ENCODE measurements at regions not wholly inside any gene's neighbourhood (a gene's known extent, or its start where the extent isn't known, plus 50 kb on each side); places are given as distances from the start of the nearest gene placed in this dataset.
A peak's percentile ranks its signal among the peaks of the same experiment; 100 is the strongest.
"Not testable (repeated sequence)": the region's sequence is repeated elsewhere in the genome, so short reads cannot be mapped to it uniquely, and the experiment has no call there.

DNA sequence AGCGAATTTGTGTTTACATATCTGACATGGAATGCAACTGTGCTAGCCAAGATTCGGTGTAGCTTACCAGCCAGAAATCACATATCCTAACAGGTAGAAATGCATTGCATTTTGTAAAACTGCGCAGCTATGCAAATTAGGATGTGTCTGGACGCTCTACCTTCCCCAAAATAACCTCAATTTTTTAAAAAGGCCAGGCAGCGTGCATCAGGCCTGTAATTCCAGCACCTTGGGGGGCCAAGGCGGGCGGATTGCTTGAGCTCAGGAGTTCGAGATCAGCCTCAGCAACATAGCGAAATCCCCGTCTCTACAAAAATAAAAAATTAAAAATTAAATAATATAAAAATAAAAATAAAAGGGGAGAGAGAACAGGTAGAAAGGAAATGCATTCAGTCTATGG lies 305.0 kb downstream of the TYW1 start:
- DNase-seq = peak in 1 of 56 donors; percentile 2

DNA sequence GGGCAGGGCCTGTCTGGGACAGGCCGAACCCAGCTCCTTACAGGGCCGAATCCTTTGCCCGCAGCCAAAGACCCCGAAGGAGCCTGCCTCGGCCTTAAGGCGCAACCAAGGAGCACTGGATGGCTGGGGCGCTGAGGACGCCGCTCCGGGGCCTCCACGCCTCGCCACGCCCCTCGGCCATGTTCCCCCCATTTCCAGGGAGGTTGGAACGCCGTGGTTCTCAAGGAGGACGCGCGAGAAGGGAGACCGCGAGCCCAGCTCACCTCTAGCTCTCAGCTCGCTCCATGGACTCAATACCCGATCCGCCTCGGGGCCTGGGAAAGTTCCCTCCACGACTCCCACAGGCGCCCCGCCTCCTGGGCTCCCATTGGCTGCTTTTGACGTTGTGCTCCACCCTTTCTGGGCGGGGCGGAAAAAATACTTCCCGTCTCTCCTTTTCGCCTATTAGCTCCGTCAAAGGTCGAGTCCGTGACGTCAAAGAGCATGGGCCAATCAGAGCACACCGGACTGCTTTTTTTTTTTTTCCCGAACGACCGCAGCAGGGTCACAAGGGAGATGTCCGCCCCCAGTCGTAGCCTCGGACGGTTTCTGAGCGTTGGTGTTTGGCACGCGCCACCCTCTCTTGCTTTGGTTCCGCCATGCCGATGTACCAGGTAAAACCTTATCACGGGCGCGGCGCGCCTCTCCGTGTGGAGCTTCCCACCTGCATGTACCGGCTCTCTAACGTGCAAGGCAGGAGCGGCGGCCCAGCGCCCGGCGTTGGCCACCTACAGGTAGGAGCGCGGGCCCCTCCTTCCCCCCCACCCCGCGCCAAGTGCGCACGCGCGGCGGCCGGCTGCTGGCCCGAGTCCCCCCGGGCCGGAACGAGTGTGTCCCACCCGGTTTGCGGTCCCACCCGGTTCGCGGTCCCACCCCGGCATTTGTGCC lies 305.7 kb downstream of the TYW1 start:
- peak; percentile 65 to 99 (median 95) for DNase-seq

DNA sequence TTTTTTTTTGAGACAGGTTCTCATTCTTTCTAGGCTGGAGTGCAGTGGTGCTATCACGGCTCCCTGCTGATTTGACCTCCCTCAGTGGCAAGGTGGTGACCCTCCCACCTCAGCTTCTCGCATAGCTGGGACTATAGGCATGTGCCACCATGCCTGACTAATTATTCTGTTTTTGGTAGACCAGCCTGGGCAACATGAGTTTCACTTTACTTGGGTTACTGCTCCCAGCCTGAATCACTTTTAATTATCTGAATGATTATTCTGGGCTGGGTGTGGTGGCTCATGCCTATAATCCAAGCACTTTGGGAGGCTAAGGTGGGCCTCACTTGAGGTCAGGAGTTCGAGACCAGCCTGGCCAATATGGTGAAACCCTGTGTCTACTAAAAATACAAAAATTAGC lies 308.2 kb downstream of the TYW1 start:
- not testable (repeated sequence) for DNase-seq

DNA sequence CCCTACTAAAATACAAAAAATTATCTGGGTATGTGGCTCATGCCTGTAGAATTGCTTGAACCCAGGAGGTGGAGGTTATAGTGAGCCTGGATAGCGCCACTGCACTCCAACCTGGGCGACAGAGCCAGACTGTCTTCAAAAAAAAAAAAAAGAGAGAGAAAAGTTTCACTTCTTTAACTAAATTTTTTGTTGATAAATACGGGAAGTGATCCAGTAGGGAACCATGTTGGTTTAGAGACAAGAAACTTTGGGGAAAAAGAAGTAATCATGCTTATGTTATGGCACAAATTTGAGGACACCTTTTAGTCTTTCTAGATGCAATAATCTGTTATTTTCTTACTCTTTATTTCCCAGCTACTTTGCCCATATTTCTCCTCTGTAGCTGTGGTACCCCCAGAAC lies 309.7 kb downstream of the TYW1 start:
- DNase-seq = no peak

DNA sequence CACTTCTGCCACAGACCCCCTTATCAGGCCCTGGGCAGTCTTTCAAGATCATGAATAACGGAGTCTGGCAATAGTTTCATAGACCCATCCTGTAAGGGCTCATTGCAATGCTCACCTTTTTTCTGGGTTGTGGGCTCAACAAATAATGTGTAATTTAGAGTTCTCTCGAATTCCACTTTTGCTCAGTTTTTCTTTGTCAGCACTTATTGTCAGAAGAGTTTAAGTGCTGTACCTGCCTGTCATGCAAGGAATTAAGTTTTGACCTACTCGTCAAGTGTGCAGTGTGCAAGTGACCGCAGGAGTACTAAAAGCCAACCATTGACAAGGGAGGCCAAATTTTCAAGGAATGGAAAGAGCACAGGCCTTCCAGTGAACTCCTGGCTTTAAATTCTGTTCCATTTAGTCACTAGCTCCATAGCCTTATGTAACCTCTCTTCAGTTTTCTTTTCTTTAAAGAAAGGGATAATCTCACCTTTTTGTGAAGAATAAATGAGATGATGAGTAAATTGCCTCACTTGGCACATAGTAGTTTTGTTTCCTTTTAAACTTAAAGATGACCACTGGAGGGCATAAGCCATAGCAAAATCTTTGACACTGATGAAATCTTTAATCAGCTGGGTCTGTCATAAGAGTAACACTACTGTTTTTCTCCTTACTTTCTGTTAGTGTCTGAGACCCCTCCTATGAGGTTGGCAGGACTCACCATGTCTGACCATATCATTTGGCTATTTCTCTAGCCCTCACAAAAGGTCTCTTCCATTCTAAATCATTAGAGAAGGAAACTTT lies 313.3 kb downstream of the TYW1 start:
- DNase-seq = no peak

DNA sequence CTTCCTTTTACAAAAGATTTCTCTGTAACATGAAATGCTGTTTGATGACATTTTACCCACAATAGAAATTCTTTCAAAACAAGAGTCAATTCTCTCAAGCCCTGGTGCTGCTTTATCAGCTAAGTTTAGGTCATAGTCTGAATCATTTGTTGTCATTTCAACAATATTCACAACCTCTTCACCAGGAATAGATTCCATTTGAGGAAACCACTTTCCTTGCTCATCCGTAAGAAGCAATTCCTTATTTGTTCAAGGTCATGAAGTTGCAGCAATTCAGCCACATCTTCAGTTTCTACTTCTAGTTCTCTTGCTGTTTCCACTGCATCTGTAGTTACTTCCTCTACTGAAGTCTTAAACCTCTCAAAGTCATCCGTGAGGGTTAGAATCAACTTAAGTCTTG lies 315.3 kb downstream of the TYW1 start:
- no peak for DNase-seq

DNA sequence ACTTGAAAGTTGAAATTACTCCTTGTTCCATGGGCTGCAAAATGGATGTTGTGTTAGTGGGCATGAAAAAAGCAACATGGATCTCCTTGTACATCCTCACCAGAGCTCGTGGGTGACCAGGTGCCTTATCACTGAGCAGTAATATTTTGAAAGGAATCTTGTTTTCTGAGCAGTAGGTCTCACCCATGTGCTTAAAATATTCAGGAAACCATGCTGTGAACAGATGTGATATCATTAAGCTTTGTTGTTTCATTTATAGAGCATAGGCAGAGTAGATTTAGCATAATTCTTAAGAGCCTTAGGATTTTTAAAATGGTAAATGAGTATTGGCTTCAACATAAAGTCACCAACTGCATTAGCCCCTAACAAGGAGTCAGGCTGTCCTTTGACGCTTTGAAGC lies 316.6 kb downstream of the TYW1 start:
- DNase-seq = no peak

DNA sequence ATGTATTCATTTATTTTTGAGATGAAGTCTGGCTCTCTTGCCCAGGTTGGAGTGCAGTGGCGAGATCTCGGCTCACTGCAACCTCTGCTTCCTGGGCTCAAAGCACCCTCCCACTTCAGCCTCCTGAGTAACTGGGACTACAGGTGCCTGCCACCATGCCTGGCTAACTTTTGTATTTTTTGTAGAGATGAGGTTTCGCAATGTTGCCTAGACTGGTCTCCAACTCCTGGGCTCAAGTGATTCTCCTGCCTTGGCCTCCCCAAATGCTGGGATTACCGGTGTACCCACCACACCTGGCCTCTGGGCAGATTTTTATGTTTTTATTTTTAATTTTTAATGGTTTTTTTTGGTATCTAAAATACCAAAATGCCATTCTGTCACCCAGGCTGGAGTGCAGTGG lies 320.3 kb downstream of the TYW1 start:
- not testable (repeated sequence) for DNase-seq

DNA sequence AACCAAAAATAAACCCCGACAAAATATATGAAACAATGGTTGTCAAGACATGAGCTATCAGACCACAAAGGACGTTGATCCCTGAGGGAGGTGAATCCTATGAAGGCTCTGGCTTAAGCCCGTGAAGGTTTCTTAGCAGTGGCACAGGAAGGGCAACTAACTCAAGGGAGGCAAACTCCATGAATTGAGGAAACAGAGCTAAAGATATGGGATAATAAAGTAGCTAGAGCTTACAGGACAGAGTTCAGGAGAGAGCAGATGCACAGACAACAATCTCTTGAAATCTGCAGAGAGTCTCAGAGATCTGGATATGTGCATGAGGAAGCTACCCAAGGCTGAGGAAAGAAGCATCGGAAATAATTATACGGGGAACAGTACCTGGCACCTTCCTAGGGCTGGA lies 331.6 kb downstream of the TYW1 start:
- not testable (repeated sequence) for DNase-seq

DNA sequence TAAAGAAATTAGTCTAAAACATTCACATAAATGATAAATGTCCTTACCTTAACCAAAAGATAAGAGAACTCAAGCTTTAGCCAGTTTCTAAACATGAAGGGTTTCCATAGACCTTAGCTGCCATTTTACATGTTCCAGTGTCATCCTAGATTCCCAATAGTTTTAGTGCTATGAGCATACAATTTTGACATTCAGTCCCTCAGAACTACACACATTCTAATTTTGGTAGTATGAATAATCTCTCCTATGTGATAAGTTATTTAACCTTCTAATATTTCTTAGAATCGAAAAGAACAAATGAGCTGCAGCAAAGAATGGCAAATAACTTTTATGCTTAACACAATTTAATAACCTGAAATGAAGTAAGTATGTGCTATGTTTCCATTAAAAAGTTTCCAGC lies 338.5 kb downstream of the TYW1 start:
- DNase-seq = not testable (repeated sequence)

DNA sequence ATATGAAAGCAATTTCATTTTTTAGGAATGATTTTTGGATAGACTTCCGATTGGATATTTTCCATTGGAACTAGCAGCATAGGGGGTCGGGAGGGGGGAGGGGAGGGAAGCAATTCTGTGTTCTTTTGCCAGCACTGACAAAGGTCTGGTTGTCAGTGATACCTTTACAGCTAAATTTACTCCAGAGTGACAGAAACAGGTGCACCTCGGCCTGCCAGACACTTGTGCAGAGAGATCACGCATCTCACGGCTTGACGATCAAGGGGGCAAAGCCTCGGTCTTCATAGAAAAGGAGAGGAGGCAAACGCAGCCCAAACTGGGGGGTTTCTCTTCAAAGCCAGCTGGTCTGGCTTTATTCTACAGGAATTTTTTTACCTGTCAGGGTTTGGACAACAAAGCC lies 339.0 kb downstream of the TYW1 start:
- not testable (repeated sequence) for DNase-seq

DNA sequence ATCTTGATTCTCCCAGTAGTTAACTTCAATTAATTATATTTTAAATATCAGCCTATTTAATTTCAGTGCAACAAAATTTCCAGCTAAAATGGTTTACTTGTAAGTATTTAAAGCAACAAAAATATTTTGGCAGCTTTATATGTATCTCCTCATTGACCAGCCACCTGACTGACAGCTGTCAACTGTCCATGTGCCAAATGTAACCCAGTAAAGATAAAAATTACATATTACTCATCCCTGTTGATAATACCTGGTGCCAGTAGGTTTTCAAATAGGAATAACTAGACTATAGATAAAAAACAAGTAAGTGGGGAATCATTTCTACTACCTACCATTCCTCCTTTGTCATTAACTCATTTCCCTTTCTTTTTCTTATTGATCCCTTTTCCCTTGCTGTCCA lies 341.9 kb downstream of the TYW1 start:
- DNase-seq = not testable (repeated sequence)

DNA sequence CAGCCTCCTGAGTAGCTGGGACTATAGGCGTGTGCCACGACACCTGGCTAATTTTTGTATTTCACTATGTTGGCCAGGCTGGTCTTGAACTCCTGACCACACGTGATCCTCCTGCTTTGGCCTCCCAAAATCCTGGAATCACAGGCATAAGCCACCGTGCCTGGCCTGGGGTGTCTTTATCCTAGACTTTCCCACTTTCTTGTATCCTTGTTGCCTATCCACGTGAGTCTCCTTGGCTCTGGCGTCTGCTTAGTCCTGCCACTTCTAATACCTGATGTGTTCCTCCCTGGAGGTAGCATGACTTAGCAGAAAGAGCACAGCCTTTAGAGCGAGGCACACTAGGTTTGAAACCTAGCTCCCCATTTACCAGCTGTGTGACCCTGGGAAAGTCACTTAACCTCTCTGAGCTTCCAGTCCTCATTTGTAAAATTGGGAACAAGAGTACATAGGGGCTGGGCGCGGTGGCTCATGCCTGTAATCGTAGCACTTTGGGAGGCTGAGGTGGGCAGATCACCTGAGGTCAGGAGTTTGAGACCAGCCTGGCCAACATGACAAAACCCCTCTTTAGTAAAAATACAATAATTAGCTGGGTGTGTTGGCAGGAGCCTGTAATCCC lies 344.6 kb downstream of the TYW1 start:
- no peak for DNase-seq

DNA sequence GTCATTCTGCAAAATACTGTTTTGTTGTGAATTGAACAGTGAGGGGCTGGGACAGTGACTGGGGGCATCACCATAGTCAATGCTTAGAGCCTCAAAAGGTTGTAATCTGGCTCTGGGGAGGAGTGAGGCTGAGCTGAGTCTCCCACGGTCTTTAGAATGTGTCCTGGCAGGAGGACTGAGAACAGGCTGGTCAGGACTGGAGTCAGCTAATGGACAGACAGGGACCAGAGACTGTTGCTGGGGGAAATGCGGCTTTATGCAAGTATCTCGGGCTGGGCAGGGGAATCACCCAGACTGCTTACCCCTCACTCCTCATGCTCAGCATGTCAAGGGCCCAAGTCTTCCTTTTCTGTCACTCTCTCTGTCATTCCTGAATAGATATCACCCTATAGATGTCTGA lies 346.5 kb downstream of the TYW1 start:
- DNase-seq = no peak

DNA sequence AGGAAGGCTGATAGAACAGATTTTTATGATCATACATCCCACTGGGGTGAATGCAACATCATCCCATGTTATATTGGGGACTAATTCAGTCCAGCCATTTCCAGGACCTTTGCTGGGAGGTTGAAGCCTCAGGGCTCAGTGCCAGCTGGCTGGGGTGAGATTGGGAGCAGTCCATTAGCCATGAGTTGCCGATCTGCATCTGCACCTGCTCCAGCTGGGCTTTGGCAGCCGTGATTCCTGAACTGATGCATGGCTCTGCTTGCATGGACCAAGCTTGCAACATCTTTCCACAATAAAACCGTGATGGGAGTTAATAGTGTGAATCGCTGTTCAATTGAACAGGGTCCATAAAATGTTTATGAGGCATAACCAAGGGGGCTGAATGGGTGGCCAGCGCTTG lies 346.9 kb downstream of the TYW1 start:
- peak in 2 of 56 donors; percentile 2 to 6 for DNase-seq

DNA sequence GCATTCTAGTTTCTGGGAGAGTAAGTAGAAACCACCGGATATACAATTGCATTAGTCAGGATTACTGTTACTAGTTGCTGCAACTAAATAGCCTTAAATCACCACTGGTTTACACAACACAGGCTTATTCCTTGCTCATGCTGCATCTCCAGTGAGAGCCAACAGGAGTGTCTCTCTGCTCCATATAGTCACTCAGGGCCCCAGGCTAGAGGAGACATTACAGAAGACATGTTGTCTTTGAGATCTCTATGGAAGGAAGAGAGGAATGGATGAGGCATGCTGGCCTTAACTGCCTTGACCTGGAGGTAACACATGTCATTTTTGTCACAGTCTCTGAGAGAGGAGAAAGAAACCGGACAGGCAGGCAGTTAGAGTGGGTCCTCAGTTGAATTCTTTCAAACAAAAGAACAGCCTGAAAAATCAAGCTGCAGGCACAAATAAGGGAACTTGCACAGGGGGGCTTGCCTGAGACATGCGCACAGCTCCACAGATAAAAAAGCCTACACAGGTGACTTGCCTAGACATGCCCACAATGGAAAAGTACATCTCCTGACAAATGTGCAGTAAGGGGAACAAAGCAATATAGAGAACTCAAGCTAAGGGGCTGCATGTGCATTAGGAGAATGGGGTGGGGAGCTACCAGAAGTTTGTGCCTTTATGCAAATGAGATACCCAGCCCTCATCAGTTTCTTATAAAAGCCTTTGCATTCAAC lies 348.0 kb downstream of the TYW1 start:
- no peak for DNase-seq

DNA sequence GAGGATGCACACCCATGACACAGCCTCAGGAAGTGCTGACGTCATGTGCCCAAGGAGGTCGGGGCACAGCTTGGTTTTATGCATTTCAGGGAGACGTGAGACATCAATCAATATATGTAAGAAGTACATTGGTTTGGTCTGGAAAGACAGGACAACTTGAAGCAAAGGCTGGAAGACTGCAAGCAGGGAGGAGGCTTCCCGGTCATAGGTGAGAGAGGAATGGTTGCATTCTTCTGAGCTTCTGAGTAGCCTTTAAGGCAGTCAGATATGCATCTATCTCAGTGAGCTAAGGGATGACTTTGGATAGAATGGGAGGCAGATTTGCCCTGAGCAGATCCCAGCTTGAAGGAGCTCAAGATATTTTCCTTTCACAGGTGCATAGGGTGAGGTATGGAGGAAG lies 349.5 kb downstream of the TYW1 start:
- DNase-seq = no peak

DNA sequence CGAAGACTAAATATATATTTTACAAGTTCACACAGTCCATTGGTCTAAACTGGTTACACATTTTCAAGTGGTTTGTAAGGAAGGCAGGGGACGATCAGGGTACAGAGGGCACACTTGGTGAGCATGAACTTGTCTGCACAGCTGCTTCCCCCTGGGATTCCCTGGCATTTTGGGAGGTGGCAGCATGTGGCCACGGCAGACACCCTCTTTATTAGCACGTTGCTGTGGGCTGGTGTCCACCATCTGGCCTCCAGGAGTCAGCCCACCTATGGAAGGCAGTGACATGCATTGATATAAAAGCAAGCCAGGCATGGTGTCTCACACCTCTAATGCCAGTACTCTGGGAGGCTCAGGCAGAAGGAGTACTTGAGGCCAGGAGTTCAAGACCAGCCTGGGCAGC lies 350.2 kb downstream of the TYW1 start:
- DNase-seq = no peak

DNA sequence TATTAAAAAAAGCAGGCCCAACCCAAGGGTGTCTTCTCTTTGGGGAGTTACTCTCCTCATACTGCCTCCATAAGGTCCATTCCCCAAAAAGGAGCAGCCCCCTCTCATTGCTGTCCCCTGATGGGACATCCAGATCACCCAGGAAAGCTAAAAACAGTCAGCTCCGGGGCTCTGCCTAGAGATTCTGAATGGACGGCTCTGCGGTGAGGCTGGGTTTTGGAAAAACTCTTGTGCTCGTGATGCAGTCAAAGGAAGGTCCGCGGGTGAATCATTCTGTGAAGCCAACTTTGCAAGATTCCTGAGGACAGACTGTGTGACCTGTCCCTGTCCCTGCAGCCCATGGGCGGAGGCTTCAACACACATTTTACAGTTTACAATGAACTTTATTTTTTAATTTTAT lies 351.5 kb downstream of the TYW1 start:
- DNase-seq = no peak

DNA sequence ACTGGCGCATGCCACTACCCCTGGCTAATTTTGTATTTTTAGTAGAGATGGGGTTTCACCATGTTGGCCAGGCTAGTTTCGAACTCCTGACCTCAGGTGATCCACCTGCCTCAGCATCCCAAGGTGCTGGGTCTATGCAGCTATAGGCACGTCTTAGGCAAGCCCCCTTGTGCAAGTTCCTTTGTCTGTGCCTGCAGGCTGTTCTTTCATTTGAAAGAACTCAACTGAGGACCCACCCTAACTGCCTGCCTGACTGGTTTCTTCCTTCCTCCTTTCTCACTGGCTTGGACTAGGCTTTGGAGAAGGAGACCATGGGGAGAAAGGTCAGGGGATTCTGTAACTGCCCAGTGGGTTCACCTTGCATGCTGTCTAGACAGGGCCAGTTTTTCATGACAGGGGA lies 361.0 kb downstream of the TYW1 start:
- not testable (repeated sequence) for DNase-seq

DNA sequence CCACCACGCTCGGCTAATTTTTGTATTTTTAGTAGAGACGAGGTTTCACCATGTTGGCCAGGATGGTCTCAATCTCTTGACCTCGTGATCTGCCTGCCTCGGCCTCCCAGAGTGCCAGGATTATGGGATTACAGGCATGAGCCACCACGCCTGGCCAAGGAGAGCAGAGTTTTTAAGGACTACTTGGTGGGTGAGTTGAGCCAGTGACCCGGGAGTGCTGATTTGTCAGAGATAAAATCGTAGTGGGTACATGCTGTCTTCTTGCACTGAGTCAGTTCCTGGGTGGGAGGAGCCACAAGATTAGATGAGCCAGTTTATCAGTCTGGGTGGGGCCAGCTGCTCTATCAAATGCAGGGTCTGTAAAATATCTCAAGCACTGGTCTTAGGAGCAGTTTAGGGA lies 361.7 kb downstream of the TYW1 start:
- DNase-seq = not testable (repeated sequence)

Measured in amygdala (tissue), 56 donors.